Cardiac fibroblast (primary cell): ENCODE measurements at regions not wholly inside any gene's neighbourhood (a gene's known extent, or its start where the extent isn't known, plus 50 kb on each side); places are given as distances from the start of the nearest gene placed in this dataset.

Experiments used
- DNase-seq, 2 donors: peaks; one replicate each; pipeline versions ENCODE4 v3.0.0 to v3.0.0-alpha.2; 2010; ENCODE audit warnings: low read depth in 2 of 2
- H3K4me3 ChIP-seq, 2 donors: replicated peaks in 1 of 2; 1 replicate in 1 of 2; 2 replicates in 1 of 2; pipeline ENCODE4 v1.5.1; 2011; ENCODE audit warnings: low read depth in 2 of 2, low read length in 2 of 2, mild to moderate bottlenecking in 2 of 2, moderate library complexity in 1 of 2
- TF ChIP-seq, protein P1 (sequence below): IDR thresholded peaks from one replicate; pipeline ENCODE4 v1.5.1; 2011; ENCODE audit warnings: low read depth, mild to moderate bottlenecking, low read length, inconsistent platforms

DNA sequence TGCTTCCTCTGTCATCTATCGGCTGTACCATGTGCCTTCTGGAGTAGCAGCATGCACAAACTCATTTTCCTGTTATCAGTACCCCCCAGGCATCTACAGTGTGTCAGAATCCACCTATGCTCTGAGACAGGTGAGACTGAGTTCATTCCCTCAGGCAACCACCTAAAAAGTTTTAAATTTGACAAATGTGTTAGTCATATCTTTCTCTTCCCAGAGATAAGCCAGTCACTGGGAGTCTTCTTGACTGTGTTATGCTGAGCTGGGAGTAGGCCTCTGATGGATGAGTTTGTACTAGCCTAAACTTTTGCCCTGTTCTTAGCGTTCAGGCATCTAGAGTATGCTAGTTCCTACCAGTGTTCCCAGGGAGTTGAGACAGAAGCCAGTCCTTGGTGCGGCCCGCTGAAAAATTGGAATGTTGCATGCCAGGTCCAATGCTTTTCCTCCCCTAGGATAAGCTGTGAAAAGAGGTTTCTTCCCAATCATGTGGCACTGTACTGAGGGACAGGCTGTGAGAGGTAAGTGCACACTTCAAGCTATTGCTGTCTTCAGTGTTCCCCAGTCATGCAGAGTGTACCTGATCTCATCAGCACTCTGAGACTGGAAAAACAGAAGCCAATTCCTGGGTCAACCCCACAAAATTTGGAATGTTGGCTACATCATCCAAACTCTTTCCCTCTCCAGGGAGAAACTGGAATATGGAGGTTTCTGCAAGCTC, 1202.3 kb downstream of the NCAM2 start:
- TF ChIP-seq, protein P1, sequence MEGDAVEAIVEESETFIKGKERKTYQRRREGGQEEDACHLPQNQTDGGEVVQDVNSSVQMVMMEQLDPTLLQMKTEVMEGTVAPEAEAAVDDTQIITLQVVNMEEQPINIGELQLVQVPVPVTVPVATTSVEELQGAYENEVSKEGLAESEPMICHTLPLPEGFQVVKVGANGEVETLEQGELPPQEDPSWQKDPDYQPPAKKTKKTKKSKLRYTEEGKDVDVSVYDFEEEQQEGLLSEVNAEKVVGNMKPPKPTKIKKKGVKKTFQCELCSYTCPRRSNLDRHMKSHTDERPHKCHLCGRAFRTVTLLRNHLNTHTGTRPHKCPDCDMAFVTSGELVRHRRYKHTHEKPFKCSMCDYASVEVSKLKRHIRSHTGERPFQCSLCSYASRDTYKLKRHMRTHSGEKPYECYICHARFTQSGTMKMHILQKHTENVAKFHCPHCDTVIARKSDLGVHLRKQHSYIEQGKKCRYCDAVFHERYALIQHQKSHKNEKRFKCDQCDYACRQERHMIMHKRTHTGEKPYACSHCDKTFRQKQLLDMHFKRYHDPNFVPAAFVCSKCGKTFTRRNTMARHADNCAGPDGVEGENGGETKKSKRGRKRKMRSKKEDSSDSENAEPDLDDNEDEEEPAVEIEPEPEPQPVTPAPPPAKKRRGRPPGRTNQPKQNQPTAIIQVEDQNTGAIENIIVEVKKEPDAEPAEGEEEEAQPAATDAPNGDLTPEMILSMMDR: no peak
- DNase-seq: no peak
- no peak overlapping the region for H3K4me3 ChIP-seq

DNA sequence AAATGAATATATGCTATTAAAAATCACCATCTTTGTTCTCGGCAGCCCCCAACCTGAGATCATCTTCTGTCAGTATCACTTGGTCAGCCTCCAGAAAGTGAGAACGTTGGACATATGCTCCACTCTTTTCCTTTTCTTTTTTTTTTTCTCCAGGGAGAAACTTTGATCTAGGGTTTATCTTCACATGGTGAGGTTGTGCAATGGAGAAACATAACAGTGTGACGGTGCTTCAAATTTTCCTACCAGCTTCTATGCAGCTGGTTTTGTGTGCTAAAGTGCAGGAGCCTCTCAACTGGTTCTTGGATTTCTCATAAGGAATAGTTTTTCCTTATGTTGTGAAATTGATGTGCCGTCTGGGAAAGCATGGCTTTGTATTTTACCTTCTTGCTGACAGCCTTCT, 1202.9 kb downstream of the NCAM2 start:
- DNase-seq: no peak
- no peak overlapping the region for H3K4me3 ChIP-seq
- TF ChIP-seq, protein P1: no peak

DNA sequence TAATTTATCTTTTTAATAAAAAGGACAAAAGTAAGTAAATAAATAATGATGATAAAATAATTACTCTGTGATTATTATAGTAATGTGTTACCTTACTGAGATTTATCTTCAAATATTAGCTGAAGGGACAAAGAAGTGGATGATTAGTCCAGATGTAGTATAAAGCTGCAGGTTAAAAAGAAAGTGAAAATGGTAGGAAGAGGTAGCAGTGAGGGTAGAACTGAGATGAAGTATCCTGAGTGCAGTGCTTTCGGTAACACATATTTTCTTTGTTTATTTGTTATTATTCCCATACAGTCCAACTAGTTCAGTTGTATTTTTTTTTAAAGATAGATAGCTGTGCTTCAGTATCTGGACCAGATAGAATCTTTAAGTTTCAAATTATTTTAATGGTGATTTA, 1203.5 kb downstream of the NCAM2 start:
- no peak overlapping the region for H3K4me3 ChIP-seq
- DNase-seq: no peak
- TF ChIP-seq, protein P1: no peak

DNA sequence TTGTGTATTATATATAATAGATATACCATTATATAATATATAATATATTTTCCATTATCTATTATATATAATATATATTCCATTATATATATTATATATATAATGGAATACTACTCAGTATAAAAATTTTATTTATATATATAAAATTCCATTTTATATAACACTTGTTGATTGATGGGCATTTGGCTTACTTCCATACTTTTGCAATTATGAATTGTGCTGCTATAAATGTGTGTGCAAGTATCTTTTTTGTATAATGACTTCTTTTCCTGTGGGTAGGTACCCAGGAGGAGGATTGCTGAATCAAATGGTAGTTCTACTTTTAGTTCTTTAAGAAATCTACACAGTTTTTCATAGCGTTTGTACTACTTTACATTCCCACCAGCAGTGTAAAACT, 1211.1 kb downstream of the NCAM2 start:
- no peak for DNase-seq
- TF ChIP-seq, protein P1: no peak
- H3K4me3 ChIP-seq: no peak overlapping the region

DNA sequence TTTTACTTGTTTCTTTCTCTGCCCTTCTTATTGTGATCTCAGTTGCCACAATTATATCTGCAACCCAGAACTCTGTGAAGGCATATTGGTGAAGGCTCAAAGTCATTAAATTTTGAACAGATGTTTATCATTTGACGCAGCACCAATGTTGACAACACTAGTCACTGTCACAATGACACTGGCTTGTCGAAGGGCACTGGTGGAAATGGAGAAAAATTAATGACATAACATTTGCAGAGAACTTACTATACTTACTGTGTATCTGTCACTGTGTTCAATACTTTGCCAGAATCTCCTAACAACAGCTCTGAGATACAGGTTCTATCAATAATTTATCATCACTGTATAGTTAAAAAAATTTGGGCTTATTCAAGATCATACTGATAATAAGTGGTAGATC, 1213.7 kb downstream of the NCAM2 start:
- DNase-seq: no peak
- TF ChIP-seq, protein P1: no peak
- no peak overlapping the region for H3K4me3 ChIP-seq

DNA sequence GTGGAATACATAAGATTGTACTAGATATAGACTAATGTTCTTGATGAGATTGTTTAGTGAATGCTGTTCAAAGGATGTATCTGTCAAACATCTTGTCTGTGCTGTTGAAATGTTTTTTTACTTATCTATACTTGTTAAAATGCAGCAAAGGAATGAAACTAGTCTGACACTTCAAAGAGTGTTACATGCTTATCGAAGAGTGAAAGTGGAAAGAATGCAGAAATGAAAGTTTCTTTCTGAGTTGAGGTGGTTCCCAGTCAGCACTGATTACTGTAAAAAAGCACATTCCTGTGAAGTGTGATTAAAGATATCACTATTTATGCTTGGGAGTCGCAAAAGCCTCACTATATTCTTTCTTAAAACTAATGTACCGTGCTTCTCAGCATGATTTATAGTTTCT, 1225.2 kb downstream of the NCAM2 start:
- DNase-seq: no peak
- H3K4me3 ChIP-seq: no peak overlapping the region
- TF ChIP-seq, protein P1: no peak

DNA sequence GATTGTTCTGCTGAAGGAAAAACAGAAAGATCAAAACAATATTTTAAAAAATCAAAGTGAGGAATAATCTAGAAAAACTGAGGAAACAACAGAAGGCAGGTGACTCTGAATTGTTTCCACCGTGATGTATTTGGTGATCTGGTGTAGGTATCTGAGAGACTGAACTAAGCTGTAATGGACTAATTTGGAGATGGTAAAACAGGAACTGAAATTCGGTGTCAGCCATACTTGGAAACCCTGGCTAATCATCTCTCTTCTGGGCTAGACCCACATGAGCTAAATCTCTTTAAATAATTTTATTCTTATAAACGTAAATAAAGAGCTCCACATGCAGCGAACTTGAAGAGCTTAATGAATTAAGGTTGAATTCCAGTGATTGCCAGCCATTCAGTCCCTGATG, 1226.1 kb downstream of the NCAM2 start:
- H3K4me3 ChIP-seq: no peak overlapping the region
- TF ChIP-seq, protein P1: no peak
- DNase-seq: no peak
